MM.1S (cell line): ENCODE measurements at regions not wholly inside any gene's neighbourhood (a gene's known extent, or its start where the extent isn't known, plus 50 kb on each side); places are given as distances from the start of the nearest gene placed in this dataset.

Experiments used
- DNase-seq: peaks from one replicate; pipeline ENCODE4 v3.0.0-alpha.2; 2015
- H2AFZ ChIP-seq: fragments of 300-600 bp; sonication (generic); 2 replicates; pipeline ENCODE4 v1.6.0; 2016; ENCODE audit warnings: antibody characterized with exemption, low read length
- H3F3A ChIP-seq: fragments of 300-600 bp; sonication (generic); 2 replicates; pipeline ENCODE4 v1.6.1; 2016; ENCODE audit warnings: mild to moderate bottlenecking, antibody characterized with exemption, low read length, moderate library complexity, mixed read lengths; ENCODE audit not compliant: insufficient read depth
- H3K27ac ChIP-seq: fragments of 300-600 bp; sonication (generic); 2 replicates; pipeline ENCODE4 v1.5.1; 2016; ENCODE audit warnings: mild to moderate bottlenecking, low read length
- H3K27me3 ChIP-seq: fragments of 300-600 bp; sonication (generic); replicated peaks from 2 replicates; pipeline ENCODE4 v1.6.0; 2016; ENCODE audit warnings: low read length; ENCODE audit not compliant: insufficient read depth
- H3K36me3 ChIP-seq: fragments of 300-600 bp; sonication (generic); replicated peaks from 2 replicates; pipeline ENCODE4 v1.6.1; 2016; ENCODE audit warnings: mild to moderate bottlenecking, low read length, mixed read lengths; ENCODE audit not compliant: insufficient read depth
- H3K4me1 ChIP-seq: fragments of 300-600 bp; sonication (generic); 2 replicates; pipeline ENCODE4 v1.6.1; 2016; ENCODE audit warnings: low read length, mixed read lengths
- H3K4me2 ChIP-seq: fragments of 300-600 bp; sonication (generic); 2 replicates; pipeline ENCODE4 v1.6.0; 2016; ENCODE audit warnings: low read depth, low read length
- H3K4me3 ChIP-seq: fragments of 300-600 bp; sonication (generic); 2 replicates; pipeline ENCODE4 v1.5.1; 2016; ENCODE audit warnings: low read length, mixed read lengths
- H3K79me2 ChIP-seq: fragments of 300-600 bp; sonication (generic); 2 replicates; pipeline ENCODE4 v1.6.1; 2016; ENCODE audit warnings: mixed run types, low read length, mixed read lengths
- H3K9ac ChIP-seq: fragments of 300-600 bp; sonication (generic); 2 replicates; pipeline ENCODE4 v1.6.1; 2016; ENCODE audit warnings: low read length, mixed read lengths
- H3K9me2 ChIP-seq: fragments of 300-600 bp; sonication (generic); replicated peaks from 2 replicates; pipeline ENCODE4 v1.6.1; 2016; ENCODE audit warnings: mild to moderate bottlenecking, low read length, mixed read lengths; ENCODE audit not compliant: insufficient read depth
- H3K9me3 ChIP-seq: fragments of 300-600 bp; sonication (generic); replicated peaks from 2 replicates; pipeline ENCODE4 v1.6.1; 2016; ENCODE audit warnings: mild to moderate bottlenecking, low read length, mixed read lengths; ENCODE audit not compliant: insufficient read depth
- H4K20me1 ChIP-seq: fragments of 300-600 bp; sonication (generic); 2 replicates; pipeline ENCODE4 v1.6.1; 2016; ENCODE audit warnings: mild to moderate bottlenecking, low read length, moderate library complexity, mixed read lengths; ENCODE audit not compliant: insufficient read depth
- CTCF ChIP-seq: fragments of 300-600 bp; sonication (generic); IDR thresholded peaks from 2 replicates; pipeline ENCODE4 v1.5.1; 2016; ENCODE audit warnings: antibody characterized with exemption, low read length, mixed read lengths
- EZH2 ChIP-seq: fragments of 300-600 bp; sonication (generic); optimal IDR thresholded peaks from 2 replicates; pipeline ENCODE3; 2017; ENCODE audit warnings: low read depth, mild to moderate bottlenecking, antibody characterized with exemption, low read length, mixed read lengths
- EZH2phosphoT487 ChIP-seq: fragments of 300-600 bp; sonication (generic); IDR thresholded peaks from 2 replicates; pipeline ENCODE4 v1.6.1; 2018; ENCODE audit warnings: antibody characterized with exemption, low read length

DNA sequence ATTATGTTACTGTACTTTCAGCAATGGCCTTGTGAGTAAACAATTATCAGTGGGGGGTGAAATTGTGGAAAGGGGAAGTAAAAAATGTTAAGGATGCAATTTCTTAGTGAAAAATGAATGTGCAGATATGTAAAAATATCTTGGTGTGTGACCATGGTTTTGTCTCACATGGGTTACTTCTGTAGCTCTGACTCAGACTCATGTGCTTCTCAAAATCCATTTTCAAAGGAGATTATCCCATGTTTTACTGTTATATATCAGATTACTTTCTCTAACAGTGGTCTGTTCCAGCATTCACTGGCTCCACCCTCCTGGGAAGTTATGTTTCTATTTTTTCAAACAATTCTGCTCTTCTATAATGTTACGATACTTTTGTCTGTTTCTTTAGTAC, 298.2 kb upstream of the COL3A1 start:
- no peaks in the 10 kb centered on the region for H4K20me1 ChIP-seq
- H3K9me2 ChIP-seq: no peaks in the 10 kb centered on the region
- no peaks in the 10 kb centered on the region for H3K79me2 ChIP-seq
- no peak overlapping the region for H3K9ac ChIP-seq
- no peak overlapping the region for H3K4me3 ChIP-seq
- H3K9me3 ChIP-seq: no peaks in the 10 kb centered on the region
- H3K4me1 ChIP-seq: no peaks in the 10 kb centered on the region
- no peak overlapping the region for H3K27ac ChIP-seq
- no peaks in the 10 kb centered on the region for H3K27me3 ChIP-seq
- H3K4me2 ChIP-seq: no peak overlapping the region
- no peaks in the 10 kb centered on the region for H3K36me3 ChIP-seq
- no peak for DNase-seq
- H2AFZ ChIP-seq: no peak overlapping the region
- no peaks in the 10 kb centered on the region for H3F3A ChIP-seq
- TF ChIP-seq EZH2phosphoT487 (no peak), EZH2 (no peak), CTCF (no peak)

- no peak overlapping the region for H2AFZ ChIP-seq
- DNase-seq: no peak
- H3F3A ChIP-seq: no peaks in the 10 kb centered on the region
- no peaks in the 10 kb centered on the region for H3K4me1 ChIP-seq
- H3K9me3 ChIP-seq: no peaks in the 10 kb centered on the region
- no peak for TF ChIP-seq EZH2
- no peak for TF ChIP-seq EZH2phosphoT487
- no peak for TF ChIP-seq CTCF
- no peak overlapping the region for H3K4me2 ChIP-seq
- H3K4me3 ChIP-seq: no peak overlapping the region
- H3K9me2 ChIP-seq: no peaks in the 10 kb centered on the region
- no peak overlapping the region for H3K27ac ChIP-seq
- H3K9ac ChIP-seq: no peak overlapping the region
- no peaks in the 10 kb centered on the region for H3K27me3 ChIP-seq
- no peaks in the 10 kb centered on the region for H3K36me3 ChIP-seq
- no peaks in the 10 kb centered on the region for H4K20me1 ChIP-seq
- no peaks in the 10 kb centered on the region for H3K79me2 ChIP-seq
Measured at GRCh38 chr2:188677142-188677541, 297.0 kb upstream of the COL3A1 start.

- Histone ChIP-seq H3K27ac (no peak overlapping the region), H3K36me3 (no peaks in the 10 kb centered on the region), H3K9me2 (no peaks in the 10 kb centered on the region), H3K79me2 (no peaks in the 10 kb centered on the region), H4K20me1 (no peaks in the 10 kb centered on the region), H3K4me2 (no peak overlapping the region), H3F3A (no peaks in the 10 kb centered on the region), H3K27me3 (no peaks in the 10 kb centered on the region), H3K4me1 (no peaks in the 10 kb centered on the region), H2AFZ (no peak overlapping the region), H3K9me3 (no peaks in the 10 kb centered on the region), H3K9ac (no peak overlapping the region), H3K4me3 (no peak overlapping the region)
- DNase-seq: no peak
- TF ChIP-seq CTCF (no peak), EZH2 (no peak), EZH2phosphoT487 (no peak)
Measured at GRCh38 chr2:188678882-188679281, 295.3 kb upstream of the COL3A1 start.
